HG02759 (cell line): ENCODE measurements at regions not wholly inside any gene's neighbourhood (a gene's known extent, or its start where the extent isn't known, plus 50 kb on each side); places are given as distances from the start of the nearest gene placed in this dataset.
A peak's percentile ranks its signal among the peaks of the same experiment; 100 is the strongest.
"Not testable (repeated sequence)": the region's sequence is repeated elsewhere in the genome, so short reads cannot be mapped to it uniquely, and the experiment has no call there.

Experiments used
- ATAC-seq: cut with Tn5 transposase; IDR thresholded peaks from one replicate; pipeline ENCODE4 v1.9.1; 2021; ENCODE audit warnings: mild to moderate bottlenecking, moderate library complexity; ENCODE audit not compliant: unreplicated experiment

GRCh38 chrX:27404366-27404765 is 58.8 kb downstream of the PPP4R3C start:
- no peak for ATAC-seq

GRCh38 chrX:27399146-27399456 is 64.0 kb downstream of the PPP4R3C start:
- no peak for ATAC-seq

DNA sequence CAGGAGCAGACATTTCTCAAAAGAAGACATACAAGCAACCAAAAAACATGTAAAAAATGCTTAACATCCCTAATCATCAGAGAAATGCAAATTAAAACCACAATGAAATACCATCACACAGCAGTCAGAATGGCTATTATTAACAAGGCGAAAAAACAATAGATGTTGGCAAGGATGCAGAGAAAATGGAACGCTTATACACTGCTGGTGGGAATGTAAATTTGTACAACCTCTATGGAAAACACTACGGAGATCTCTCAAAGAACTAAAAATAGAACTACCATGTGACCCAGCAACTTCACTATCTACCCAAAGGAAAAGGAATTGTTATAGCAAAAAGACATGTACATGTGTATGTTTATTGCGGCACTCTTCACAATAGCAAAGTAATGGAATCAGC is 71.5 kb downstream of the PPP4R3C start:
- no peak for ATAC-seq

- no peak for ATAC-seq
Observed at GRCh38 chrX:27381419-27381818, 81.7 kb downstream of the PPP4R3C start.

DNA sequence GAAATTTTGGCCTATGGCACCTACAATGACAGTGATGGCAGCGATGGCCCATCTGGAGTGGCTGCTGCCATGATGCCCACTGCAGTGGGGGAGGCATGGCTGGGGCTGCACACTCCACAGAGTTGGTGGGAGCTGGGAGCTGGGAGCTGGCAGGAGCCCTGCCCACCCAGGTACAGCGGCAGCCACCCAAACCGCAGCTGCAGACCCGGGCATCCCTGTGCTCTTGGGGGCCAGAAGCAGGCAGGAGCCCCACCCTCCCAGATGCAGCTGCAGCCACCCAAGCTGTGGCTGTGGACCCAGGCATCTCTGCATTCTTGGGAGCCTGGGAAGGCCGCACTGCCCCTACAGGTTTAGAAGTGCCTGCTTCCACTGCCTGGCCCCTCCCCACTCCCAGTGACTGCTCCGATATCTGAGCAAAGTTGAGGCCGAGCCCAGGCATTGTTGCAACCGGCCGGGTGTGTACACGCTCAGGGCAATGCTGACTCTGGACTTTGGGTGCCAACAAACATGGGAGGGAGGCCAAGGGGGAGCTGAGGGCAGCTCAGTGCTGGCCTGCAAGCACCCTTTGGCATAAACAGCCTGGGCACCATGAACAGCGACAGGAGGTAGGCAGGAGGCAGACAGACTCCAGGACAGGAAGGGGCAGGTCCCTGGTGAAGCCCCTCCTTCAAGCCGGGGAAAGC is 82.8 kb downstream of the PPP4R3C start:
- ATAC-seq = no peak

- ATAC-seq = no peak
Observed at GRCh38 chrX:27354021-27354420, 109.1 kb downstream of the PPP4R3C start.

- ATAC-seq = no peak
Observed at GRCh38 chrX:27350476-27350875, 112.7 kb downstream of the PPP4R3C start.

GRCh38 chrX:27336466-27337091 is 126.6 kb downstream of the PPP4R3C start:
- ATAC-seq = peak; percentile 60

DNA sequence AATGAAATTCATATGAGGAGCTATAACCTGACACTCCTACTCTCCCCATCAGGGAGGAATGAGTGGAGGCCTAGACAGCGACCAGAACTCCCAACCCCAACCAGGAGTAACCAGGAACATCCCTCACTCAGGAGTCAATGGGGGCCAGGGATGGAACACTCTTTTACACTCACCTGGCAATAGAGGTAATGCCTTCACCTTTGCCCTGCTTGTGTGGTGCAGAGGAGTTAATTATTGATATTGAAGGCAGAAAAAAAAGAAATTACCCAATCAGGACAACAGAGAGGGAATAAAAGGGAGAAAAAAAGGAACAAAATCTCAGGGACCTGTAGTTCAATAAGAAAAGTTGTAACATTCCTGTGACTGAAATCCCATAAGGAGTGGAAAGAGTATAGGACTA is 141.5 kb downstream of the PPP4R3C start:
- ATAC-seq = no peak

- no peak for ATAC-seq
Observed at GRCh38 chrX:27309406-27309805, 153.7 kb downstream of the PPP4R3C start.

DNA sequence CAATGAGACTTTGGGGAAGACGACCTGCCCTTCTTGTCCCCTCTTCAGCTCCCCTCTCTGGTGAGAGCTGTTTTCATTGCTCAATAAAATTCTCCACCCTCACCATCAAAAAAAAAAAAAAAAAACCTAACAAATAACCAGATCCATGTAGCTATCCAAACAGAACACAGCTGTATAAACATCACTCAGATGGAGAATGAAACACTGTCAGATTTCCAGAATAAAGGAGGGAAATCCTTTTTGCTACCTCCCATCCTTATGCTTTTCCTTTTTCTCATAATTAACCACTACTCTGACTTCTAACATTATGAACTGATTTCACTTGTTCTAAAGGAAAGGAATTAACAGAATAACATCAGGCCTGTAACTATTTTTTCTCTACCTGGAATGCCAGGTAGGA is 155.6 kb downstream of the PPP4R3C start:
- ATAC-seq = no peak

- not testable (repeated sequence) for ATAC-seq
Observed at GRCh38 chrX:27292552-27292951, 170.6 kb downstream of the PPP4R3C start.

DNA sequence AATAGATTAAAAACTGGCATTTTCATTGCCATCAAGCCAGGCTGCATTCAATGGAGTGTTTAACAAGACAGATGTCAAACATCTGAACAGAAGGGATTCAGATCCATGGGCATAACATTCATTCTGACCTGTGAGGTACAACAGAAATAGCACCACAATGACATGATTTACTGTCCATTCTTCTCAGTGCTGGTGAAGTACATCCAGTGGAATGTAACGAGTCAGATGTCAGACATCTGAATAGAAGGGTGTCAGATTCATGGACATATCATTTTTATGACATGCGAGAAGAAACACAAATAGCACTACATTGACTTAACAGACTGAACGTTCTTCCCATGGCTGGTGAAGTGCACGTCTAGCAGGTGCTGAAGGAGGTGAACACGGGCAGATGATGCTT is 186.4 kb downstream of the PPP4R3C start:
- no peak for ATAC-seq

GRCh38 chrX:27254656-27255055 is 208.5 kb downstream of the PPP4R3C start:
- ATAC-seq = no peak

DNA sequence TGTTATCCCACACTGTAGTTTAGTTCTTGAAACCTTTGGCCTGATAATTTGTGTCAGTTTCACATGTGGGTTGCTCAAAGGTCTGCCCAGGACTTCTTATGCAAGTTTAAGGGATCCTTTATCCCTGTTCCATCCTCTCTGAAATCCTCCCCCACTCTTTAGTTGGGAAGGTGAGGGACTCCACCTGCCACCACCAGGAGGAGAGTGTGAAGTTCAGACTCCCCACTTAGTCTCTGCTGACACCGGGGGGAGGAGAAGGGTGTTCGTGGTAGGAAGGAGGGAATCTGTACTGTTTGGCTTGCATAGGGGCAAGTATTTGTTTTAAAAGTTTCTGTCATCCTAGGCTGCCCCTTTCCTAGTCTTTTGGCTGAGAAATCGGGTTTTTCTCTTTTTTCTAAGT is 211.8 kb downstream of the PPP4R3C start:
- no peak for ATAC-seq

DNA sequence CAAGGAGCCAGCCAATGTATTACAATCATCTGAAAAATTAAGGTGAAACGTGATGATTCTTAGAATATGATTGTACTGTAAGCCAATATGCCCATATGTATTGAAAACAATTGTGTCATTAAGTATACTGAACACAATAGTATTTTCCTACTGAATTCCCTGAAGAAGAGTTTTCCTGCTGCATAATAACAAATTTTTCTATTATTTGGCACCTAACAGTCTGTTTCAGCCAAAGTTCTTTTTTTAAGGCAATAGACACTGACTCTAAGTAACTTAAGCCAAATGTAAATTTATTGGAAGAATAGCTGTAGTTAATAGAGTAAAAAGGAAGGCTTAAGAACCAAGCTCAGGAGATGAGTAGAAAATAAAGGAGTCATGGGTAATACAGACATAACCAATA is 220.6 kb downstream of the PPP4R3C start:
- no peak for ATAC-seq

- ATAC-seq = no peak
Observed at GRCh38 chrX:27241981-27242380, 221.2 kb downstream of the PPP4R3C start.

- ATAC-seq = not testable (repeated sequence)
Observed at GRCh38 chrX:27240042-27240441, 223.1 kb downstream of the PPP4R3C start.

DNA sequence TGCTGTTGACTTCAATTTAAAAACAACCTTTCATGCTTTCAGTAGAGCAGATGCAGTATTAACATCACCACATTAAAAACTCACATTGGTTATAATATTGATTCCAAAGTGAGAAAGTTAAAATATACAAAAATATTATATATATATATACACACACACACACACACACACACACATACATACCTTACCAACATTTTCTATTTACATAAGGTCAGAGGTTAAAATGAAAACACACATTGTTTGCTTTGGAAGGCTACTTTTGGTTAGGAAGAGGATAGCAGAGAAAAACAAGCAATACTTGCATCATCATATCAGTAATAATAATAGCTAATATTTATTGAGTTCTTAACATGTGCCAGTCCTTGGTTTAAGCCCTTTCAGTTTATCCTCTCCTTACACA is 226.5 kb downstream of the PPP4R3C start:
- no peak for ATAC-seq

GRCh38 chrX:27229721-27230120 is 233.4 kb downstream of the PPP4R3C start:
- no peak for ATAC-seq

DNA sequence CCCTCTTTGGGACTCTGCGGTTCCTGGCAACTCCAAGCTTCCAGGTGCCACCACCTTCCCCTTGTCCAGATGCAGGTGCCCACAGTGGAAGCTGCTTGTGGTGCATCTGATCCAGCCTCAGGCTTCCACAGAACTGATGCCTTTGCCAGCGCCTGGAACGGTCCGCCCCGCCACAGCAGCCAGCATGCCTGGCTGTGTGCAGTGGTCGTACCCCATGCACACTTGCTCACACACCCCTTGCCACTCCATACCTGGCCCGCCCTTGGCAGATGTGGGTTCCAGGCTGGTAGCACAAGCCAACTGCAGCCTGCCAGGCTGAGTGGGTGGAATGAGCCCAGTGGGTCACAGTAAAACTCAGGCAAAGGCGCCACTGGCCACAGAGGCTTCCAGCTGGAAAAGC is 240.5 kb downstream of the PPP4R3C start:
- ATAC-seq = no peak

- ATAC-seq = no peak
Observed at GRCh38 chrX:27186671-27187070, 276.5 kb downstream of the PPP4R3C start.

GRCh38 chrX:27163236-27163635 is 299.9 kb downstream of the PPP4R3C start:
- no peak for ATAC-seq
